OCI-LY7 (cell line): ENCODE measurements at regions not wholly inside any gene's neighbourhood (a gene's known extent, or its start where the extent isn't known, plus 50 kb on each side); places are given as distances from the start of the nearest gene placed in this dataset.

ENCODE experiments used
- BruUV-seq: library from RNA; stranded (reverse); fragments of 400-500 nt; replicated peaks from 2 replicates; lab custom pipeline; 2021; lab: Mats Ljungman, UMichigan
- CTCF ChIA-PET: fragments of 300-600 bp; sonication (Branson Sonifier 250); formaldehyde crosslinking; loops from one replicate; lab custom pipeline; 2022; ENCODE audit warnings: antibody characterized with exemption; ENCODE audit not compliant: unreplicated experiment; lab: Charles Lee
- POLR2A ChIA-PET: fragments of 300-600 bp; sonication (Branson Sonifier 250); formaldehyde crosslinking; loops from one replicate; lab custom pipeline; 2022; ENCODE audit warnings: antibody characterized with exemption; lab: Charles Lee
- DNase-seq: peaks from one replicate; pipeline ENCODE4 v3.0.0-alpha.2; 2015; ENCODE audit warnings: low spot score
- H2AFZ ChIP-seq: fragments of 200-600 bp; sonication (generic), shearing (Covaris generic); 2 replicates; pipeline ENCODE4 v1.6.1; 2014; ENCODE audit warnings: mild to moderate bottlenecking, antibody characterized with exemption, low read length, moderate library complexity
- H3K27ac ChIP-seq: fragments of 200-600 bp; sonication (generic); 2 replicates; pipeline ENCODE4 v1.5.1; 2014; ENCODE audit warnings: mixed run types, low read depth, mild to moderate bottlenecking, moderate library complexity, low read length, inconsistent platforms; ENCODE audit not compliant: poor library complexity, severe bottlenecking
- H3K36me3 ChIP-seq: fragments of 200-600 bp; sonication (generic); 2 replicates; pipeline ENCODE4 v1.6.1; 2014; ENCODE audit warnings: mild to moderate bottlenecking, antibody characterized with exemption, low read length, moderate library complexity, mixed read lengths; ENCODE audit not compliant: insufficient read depth
- H3K4me1 ChIP-seq: fragments of 200-600 bp; sonication (generic); 2 replicates; pipeline ENCODE4 v1.5.1; 2014; ENCODE audit warnings: mild to moderate bottlenecking, low read length; ENCODE audit not compliant: insufficient read depth, poor library complexity, severe bottlenecking
- H3K4me2 ChIP-seq: fragments of 200-600 bp; sonication (generic); 2 replicates; pipeline ENCODE4 v1.6.1; 2014; ENCODE audit warnings: mild to moderate bottlenecking, low read length
- H3K4me3 ChIP-seq: fragments of 200-600 bp; sonication (generic); 2 replicates; pipeline ENCODE4 v1.5.1; 2014; ENCODE audit warnings: mild to moderate bottlenecking, low read depth, low read length; ENCODE audit not compliant: poor library complexity, severe bottlenecking
- H3K79me2 ChIP-seq: fragments of 200-600 bp; sonication (generic); 2 replicates; pipeline ENCODE4 v1.6.1; 2016; ENCODE audit warnings: low read depth, mild to moderate bottlenecking, low read length, moderate library complexity, mixed read lengths; ENCODE audit not compliant: insufficient read depth
- H3K9me2 ChIP-seq: fragments of 200-600 bp; sonication (generic); 2 replicates; pipeline ENCODE4 v1.6.1; 2016; ENCODE audit warnings: mild to moderate bottlenecking, low read length, mixed read lengths; ENCODE audit not compliant: insufficient read depth
- H3K9me3 ChIP-seq: fragments of 200-600 bp; sonication (generic); 2 replicates; pipeline ENCODE4 v1.6.1; 2014; ENCODE audit warnings: mild to moderate bottlenecking, mixed run types, low read length, mixed read lengths
- H4K20me1 ChIP-seq: fragments of 200-600 bp; sonication (generic); 2 replicates; pipeline ENCODE4 v1.6.1; 2014; ENCODE audit warnings: mild to moderate bottlenecking, antibody characterized with exemption, low read length, moderate library complexity, mixed read lengths; ENCODE audit not compliant: insufficient read depth
- CTCF ChIP-seq: fragments of 200-600 bp; sonication (generic); conservative IDR thresholded peaks from 2 replicates; pipeline ENCODE4 v1.5.1; 2014; ENCODE audit warnings: mild to moderate bottlenecking, antibody characterized with exemption, low read length, moderate library complexity, mixed read lengths
- EZH2phosphoT487 ChIP-seq: fragments of 200-600 bp; sonication (generic); IDR thresholded peaks from 2 replicates; pipeline ENCODE4 v1.6.1; 2018; ENCODE audit warnings: low read depth, borderline replicate concordance, mild to moderate bottlenecking, mixed run types, antibody characterized with exemption, low read length, moderate library complexity, mixed read lengths
- intact Hi-C: fragments of 100-400 bp; cut with micrococcal nuclease; formaldehyde crosslinking; loops from one replicate; pipeline ENCODE4 v1.10.0; 2022; ENCODE audit not compliant: unreplicated experiment

GRCh38 chrX:5575407-5575806 lies 653.3 kb downstream of the NLGN4X start:
- POLR2A ChIA-PET = no interaction called here
- intact Hi-C loops = no loop called here
- Histone ChIP-seq H3K4me2 (no peak overlapping the region), H3K9me2 (no peaks in the 10 kb centered on the region), H3K4me3 (no peak overlapping the region), H3K79me2 (no peaks in the 10 kb centered on the region), H4K20me1 (no peaks in the 10 kb centered on the region), H3K36me3 (no peaks in the 10 kb centered on the region), H3K4me1 (no peaks in the 10 kb centered on the region), H2AFZ (no peak overlapping the region), H3K9me3 (no peaks in the 10 kb centered on the region), H3K27ac (no peak overlapping the region)
- TF ChIP-seq CTCF (no peak), EZH2phosphoT487 (no peak)
- no peak for DNase-seq
- no TSS peak for BruUV-seq
- CTCF ChIA-PET = no interaction called here

DNA sequence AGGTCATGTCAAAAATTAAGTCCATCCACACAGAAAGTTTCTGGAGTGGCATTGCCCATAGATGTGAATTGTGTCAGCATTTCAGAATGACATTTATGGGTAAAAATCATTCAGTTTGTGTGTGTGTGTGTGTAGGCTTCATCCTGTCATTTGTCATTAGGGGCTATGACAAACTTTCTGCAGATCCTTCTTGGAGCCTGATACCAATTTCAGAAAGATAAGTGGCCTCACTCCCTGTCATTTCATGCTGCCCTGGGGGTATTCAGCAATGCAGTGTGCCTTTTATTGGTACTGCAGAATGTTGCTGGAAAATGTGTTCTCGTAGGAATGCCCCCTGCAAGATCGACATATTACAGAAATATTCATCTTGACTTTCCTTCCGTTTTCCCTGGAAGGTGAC lies 659.7 kb downstream of the NLGN4X start:
- Histone ChIP-seq H4K20me1 (no peaks in the 10 kb centered on the region), H3K79me2 (no peaks in the 10 kb centered on the region), H3K4me3 (no peak overlapping the region), H3K4me1 (no peaks in the 10 kb centered on the region), H2AFZ (no peak overlapping the region), H3K36me3 (no peaks in the 10 kb centered on the region), H3K27ac (no peak overlapping the region), H3K4me2 (no peak overlapping the region), H3K9me2 (no peaks in the 10 kb centered on the region), H3K9me3 (no peaks in the 10 kb centered on the region)
- TF ChIP-seq CTCF (no peak), EZH2phosphoT487 (no peak)
- no TSS peak for BruUV-seq
- ChIA-PET POLR2A (no interaction called here), CTCF (no interaction called here)
- DNase-seq = no peak
- intact Hi-C loops = no loop called here

GRCh38 chrX:5559386-5559785 lies 669.3 kb downstream of the NLGN4X start:
- no peaks in the 10 kb centered on the region for H3K9me2 ChIP-seq
- no peaks in the 10 kb centered on the region for H3K9me3 ChIP-seq
- no peak overlapping the region for H3K4me3 ChIP-seq
- ChIA-PET POLR2A (no interaction called here), CTCF (no interaction called here)
- H3K4me2 ChIP-seq = no peak overlapping the region
- intact Hi-C loops = no loop called here
- no peaks in the 10 kb centered on the region for H3K79me2 ChIP-seq
- H4K20me1 ChIP-seq = no peaks in the 10 kb centered on the region
- BruUV-seq = no TSS peak
- no peaks in the 10 kb centered on the region for H3K36me3 ChIP-seq
- H3K27ac ChIP-seq = no peak overlapping the region
- DNase-seq = no peak
- H3K4me1 ChIP-seq = no peaks in the 10 kb centered on the region
- H2AFZ ChIP-seq = no peak overlapping the region
- TF ChIP-seq EZH2phosphoT487 (no peak), CTCF (no peak)
